RCC 7860 (cell line): ENCODE measurements at regions not wholly inside any gene's neighbourhood (a gene's known extent, or its start where the extent isn't known, plus 50 kb on each side); places are given as distances from the start of the nearest gene placed in this dataset.

Source experiments
- DNase-seq: peaks from one replicate; pipeline ENCODE4 v3.0.0-alpha.2; 2015; ENCODE audit warnings: low spot score
- FAIRE-seq: peaks from 2 replicates; lab custom pipeline; 2012; peaks lifted over from hg19 to GRCh38; lab: Jason Lieb, UNC

GRCh38 chr1:51025374-51025773 is 55.3 kb downstream of the CDKN2C start:
- FAIRE-seq: no peak
- DNase-seq: no peak

DNA sequence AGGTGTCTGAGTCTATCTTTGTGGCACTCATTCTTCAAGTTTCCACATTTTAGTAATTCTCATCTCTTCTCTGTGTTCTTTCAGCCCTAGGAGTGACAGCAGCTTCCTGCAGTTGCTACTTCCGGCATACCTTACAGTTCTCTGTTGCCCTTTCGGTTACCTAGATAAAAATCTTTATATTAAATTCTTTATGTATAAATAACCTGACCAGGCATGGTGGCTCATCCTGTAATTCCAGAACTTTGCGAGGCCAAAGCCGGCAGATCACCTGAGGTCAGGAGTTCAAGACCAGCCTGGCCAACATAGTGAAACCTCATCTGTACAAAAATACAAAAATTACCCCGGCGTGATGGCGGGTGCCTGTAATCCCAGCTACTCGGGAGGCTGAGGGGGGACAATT is 62.9 kb downstream of the CDKN2C start:
- DNase-seq: no peak
- FAIRE-seq: no peak

DNA sequence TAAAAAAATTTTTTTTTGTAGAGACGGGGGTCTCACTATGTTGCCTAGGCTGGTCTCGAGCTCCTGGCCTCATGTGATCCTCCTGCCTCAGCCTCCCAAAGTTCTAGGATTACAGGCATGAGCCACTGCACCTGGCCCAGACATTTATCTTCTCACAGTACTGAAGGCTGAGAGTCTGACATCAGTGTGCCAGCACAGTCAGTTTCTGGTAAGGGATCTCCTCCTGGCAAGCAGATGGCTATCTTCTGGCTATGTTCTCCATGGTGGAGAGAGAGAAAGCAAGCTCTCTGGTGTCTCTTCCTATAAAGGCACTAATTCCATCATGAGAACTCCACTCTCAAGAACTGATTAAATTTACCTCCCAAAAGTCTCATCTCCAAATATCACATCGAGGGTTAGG is 57.8 kb upstream of the C1orf185 start:
- DNase-seq: no peak
- no peak for FAIRE-seq

GRCh38 chr1:51044834-51045233 is 57.2 kb upstream of the C1orf185 start:
- FAIRE-seq (peak; percentile 67), DNase-seq (no peak)

DNA sequence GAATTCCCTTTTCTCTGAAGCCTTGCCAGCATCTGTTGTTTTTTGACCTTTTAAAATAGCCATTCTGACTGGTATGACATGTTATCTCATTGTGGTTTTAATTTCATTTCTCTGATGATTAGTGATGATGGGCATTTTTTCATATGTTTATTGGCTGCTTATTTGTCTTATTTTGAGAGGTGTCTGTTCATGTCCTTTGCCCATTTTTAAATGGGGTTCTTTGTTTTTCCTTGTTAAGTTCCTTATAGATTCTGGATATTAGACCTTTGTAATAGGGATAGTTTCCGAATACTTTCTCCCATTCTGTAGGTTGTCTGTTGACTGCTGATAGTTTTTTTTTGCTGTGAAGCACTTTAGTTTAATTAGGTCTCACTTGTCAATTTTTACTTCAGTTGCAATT is 54.0 kb upstream of the C1orf185 start:
- DNase-seq (no peak), FAIRE-seq (no peak)

DNA sequence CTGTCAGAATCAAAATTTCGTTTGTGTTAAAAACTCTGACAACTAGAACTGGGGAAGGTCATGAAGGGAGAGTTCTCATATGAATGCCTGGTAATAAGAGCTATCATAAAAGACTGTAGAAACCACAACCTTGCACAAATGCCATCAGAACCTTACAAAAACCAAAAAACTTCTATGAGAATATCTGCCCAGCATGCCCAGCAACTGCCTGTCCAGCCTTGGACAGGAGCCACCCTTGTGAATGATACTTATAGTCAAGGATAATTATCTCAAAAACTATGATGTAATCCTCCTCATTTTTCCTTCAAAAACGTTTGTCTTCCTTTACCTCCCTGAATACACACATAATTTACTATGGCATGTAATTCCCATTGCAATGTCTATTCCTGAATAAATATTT is 53.4 kb upstream of the C1orf185 start:
- DNase-seq (no peak), FAIRE-seq (no peak)
